ENCODE measurements at regions not wholly inside any gene's neighbourhood (a gene's known extent, or its start where the extent isn't known, plus 50 kb on each side); places are given as distances from the start of the nearest gene placed in this dataset.

DNA sequence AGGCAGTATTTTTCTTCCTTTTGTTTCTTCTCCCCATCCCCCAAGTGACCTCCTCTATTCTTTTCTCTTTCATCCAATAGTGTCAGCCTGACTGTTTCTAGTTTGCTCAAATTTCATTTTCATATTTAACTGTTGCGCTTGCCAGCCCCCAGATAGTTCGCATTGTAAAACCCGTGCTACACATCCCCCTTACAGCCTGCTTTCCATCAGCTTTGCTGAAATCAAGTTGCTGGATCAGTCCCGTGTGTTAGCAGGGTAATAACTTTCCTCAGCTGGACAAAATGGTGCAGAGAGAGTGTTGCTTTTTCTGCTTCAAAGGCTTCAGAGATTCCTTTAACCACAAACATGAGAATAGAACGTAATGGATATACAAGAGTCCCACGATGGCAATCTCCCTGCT lies 180.6 kb upstream of the NPVF start:
- DNase-seq, result no peak
- TF ChIP-seq POLR2A (IDR thresholded peaks at IDR 0.05), result no peak
- TF ChIP-seq, protein P1, sequence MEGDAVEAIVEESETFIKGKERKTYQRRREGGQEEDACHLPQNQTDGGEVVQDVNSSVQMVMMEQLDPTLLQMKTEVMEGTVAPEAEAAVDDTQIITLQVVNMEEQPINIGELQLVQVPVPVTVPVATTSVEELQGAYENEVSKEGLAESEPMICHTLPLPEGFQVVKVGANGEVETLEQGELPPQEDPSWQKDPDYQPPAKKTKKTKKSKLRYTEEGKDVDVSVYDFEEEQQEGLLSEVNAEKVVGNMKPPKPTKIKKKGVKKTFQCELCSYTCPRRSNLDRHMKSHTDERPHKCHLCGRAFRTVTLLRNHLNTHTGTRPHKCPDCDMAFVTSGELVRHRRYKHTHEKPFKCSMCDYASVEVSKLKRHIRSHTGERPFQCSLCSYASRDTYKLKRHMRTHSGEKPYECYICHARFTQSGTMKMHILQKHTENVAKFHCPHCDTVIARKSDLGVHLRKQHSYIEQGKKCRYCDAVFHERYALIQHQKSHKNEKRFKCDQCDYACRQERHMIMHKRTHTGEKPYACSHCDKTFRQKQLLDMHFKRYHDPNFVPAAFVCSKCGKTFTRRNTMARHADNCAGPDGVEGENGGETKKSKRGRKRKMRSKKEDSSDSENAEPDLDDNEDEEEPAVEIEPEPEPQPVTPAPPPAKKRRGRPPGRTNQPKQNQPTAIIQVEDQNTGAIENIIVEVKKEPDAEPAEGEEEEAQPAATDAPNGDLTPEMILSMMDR (IDR thresholded peaks at IDR 0.05), result no peak
- H3K27ac ChIP-seq, result peak overlapping the region in 1 of 4 donors; percentile 8

GRCh38 chr7:25409897-25410636 lies 181.8 kb upstream of the NPVF start:
- H3K27ac ChIP-seq, result no peak overlapping the region
- H3K4me3 ChIP-seq, result no peak overlapping the region
- no peaks in the 10 kb centered on the region for H3K4me1 ChIP-seq
- no peak for DNase-seq
- no peaks in the 10 kb centered on the region for H3K27me3 ChIP-seq
- H3K9me3 ChIP-seq, result no peaks in the 10 kb centered on the region
- no peaks in the 10 kb centered on the region for H3K36me3 ChIP-seq
- TF ChIP-seq, protein P1 (IDR thresholded peaks at IDR 0.05), result no peak

More for the DNA sequence above, 180.6 kb upstream of the NPVF start:
- no peak overlapping the region for H3K4me3 ChIP-seq
- no peaks in the 10 kb centered on the region for H3K4me1 ChIP-seq
- H3K9me3 ChIP-seq, result no peaks in the 10 kb centered on the region
- no peaks in the 10 kb centered on the region for H3K36me3 ChIP-seq
- no peaks in the 10 kb centered on the region for H3K27me3 ChIP-seq

DNA sequence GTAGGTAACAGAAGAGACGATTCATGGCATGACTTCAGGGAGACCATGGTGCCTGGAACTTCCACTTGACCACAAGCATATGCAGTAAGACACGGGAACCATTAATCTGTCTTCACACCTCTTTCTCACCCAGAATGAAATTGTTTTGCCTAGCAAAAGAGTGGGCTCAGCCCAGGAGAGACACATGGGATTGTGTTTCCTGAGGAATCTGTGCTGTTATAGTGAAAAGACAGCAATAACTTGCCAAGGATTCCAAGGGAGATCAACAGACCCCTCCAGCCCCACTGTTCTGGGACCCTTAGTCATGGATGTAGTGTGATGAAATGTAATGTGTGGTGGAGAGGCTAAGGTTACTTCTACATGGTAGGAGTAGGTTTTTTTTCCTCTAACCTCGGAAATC lies 192.5 kb upstream of the NPVF start:
- no peak for DNase-seq
- Histone ChIP-seq H3K9me3 (no peaks in the 10 kb centered on the region), H3K27me3 (no peaks in the 10 kb centered on the region), H3K4me1 (no peaks in the 10 kb centered on the region), H3K27ac (no peak overlapping the region), H3K4me3 (no peak overlapping the region), H3K36me3 (no peaks in the 10 kb centered on the region)
- TF ChIP-seq, protein P1 (IDR thresholded peaks at IDR 0.05), result no peak
- no peak for TF ChIP-seq POLR2A (IDR thresholded peaks at IDR 0.05)

DNA sequence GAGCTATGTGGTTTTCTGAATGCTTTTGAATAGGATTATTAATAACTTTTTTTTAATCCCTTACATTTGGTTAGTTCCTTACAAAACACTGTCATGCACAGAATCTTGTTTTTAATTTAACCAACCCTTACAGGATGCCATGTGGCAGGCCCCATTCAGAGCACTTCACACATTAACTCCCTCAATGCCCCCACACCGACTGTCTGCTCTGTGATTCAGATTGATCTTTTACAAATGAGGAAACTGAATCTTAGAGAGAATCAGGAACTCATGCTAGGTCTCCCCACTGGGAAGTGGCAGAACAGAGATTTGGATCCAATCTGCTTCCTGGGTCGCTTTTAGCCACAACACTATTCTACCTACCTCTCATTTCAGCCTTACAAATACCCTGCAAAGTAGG lies 195.8 kb upstream of the NPVF start:
- Histone ChIP-seq H3K27me3 (no peaks in the 10 kb centered on the region), H3K9me3 (no peaks in the 10 kb centered on the region)
- TF ChIP-seq, protein P1 (IDR thresholded peaks at IDR 0.05), result no peak
- TF ChIP-seq POLR2A (IDR thresholded peaks at IDR 0.05), result no peak

DNA sequence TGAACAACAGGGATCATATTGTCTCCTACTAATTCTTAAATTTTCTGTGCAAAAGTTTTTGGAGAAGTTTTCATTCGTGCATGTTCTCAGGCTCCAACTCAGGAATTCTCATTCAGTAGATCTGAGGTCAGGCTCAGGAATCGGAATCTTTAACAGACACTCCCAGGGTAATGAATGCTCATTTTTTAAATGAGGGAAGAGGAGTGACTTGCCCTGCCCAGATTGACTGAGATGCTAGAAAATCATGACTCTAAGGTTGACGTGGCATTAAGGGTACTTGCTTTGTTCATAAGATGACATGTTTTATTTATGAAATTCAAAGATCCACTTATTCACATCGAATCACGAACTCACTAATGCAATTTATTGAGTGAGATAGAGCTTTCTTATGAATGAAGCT lies 196.6 kb upstream of the NPVF start:
- no peak for TF ChIP-seq POLR2A (IDR thresholded peaks at IDR 0.05)
- TF ChIP-seq, protein P1 (IDR thresholded peaks at IDR 0.05), result no peak
- no peak overlapping the region for H3K27ac ChIP-seq
- no peaks in the 10 kb centered on the region for H3K9me3 ChIP-seq
- no peaks in the 10 kb centered on the region for H3K36me3 ChIP-seq
- no peak for DNase-seq
- H3K27me3 ChIP-seq, result no peaks in the 10 kb centered on the region
- no peak overlapping the region for H3K4me3 ChIP-seq
- peaks cover 0 to 2% (median 0%) of the 10 kb centered on the region in 4 donors for H3K4me1 ChIP-seq

More for the DNA sequence above, 195.8 kb upstream of the NPVF start:
- DNase-seq, result no peak
- Histone ChIP-seq H3K4me3 (no peak overlapping the region), H3K4me1 (no peaks in the 10 kb centered on the region), H3K36me3 (no peaks in the 10 kb centered on the region), H3K27ac (no peak overlapping the region)

All from Peyer's patch (tissue), 4 donors.